Activated naive CD4-positive, alpha-beta T cell treated with Interleukin-2 at 50 U/mL for 16 hours (primary cell): ENCODE measurements at regions not wholly inside any gene's neighbourhood (a gene's known extent, or its start where the extent isn't known, plus 50 kb on each side); places are given as distances from the start of the nearest gene placed in this dataset.

ENCODE experiments used
- DNase-seq: peaks from one replicate; pipeline ENCODE4 v3.0.0-alpha.2; 2020

DNA sequence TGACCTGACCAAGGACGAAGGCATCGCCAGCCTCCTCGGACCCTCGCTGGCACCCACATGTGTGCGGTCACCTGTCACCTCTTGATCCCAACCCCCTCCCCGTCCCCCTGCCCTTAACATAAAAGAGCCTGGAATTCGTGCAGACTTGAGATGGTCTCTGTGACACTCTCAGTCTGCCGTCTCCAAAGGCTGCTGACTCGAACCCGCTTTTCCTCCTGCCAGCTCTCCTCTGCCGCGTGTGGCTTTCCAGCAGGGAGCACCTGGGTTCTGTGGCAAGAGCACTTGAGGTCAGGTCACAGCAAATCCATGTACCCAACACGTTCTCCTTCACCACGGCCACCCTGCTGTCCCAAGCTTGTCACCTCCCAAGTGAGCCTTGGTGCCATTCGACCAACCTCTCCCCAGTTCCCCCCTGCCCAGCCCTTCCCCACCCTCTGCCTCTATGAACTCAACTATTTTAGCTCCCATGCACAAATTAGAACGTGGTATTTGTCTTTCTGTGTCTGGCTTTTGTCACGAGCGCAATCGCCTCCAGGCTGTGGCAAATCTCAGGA lies 207.6 kb downstream of the BRD1 start:
- DNase-seq, result no peak

DNA sequence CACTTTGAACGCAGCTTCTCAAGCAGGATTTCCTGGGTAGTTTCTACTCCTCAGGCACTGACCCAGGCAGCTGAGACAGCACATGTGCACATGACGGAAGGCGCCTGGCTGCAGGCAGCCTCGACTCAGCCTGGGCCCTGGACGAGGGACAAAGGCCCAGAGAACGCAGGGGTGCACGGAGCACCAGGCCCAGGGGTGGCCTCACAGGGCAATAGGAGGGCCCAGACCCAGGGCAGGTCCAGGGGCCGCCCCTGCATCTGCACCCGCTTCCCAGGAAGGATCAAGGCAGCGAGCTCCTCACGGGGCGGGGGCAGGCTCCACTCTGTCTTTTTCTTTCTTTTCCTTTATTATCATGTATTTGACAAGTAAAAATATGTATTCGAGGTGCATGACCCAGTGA lies 208.4 kb downstream of the BRD1 start:
- no peak for DNase-seq

DNA sequence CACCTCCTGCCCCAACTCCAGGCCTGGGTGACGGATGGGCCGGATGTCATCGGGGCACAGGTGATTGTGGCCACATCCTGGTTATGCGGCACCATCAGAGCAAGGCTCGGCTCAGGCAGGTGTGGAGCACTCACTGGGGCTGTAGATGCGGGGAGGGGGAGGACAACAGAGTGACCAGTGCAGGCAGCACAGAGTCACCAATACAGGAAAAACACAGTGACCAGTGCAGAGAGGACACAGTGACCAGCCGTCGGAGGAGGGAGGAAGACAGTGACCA lies 209.1 kb downstream of the BRD1 start:
- DNase-seq, result no peak

DNA sequence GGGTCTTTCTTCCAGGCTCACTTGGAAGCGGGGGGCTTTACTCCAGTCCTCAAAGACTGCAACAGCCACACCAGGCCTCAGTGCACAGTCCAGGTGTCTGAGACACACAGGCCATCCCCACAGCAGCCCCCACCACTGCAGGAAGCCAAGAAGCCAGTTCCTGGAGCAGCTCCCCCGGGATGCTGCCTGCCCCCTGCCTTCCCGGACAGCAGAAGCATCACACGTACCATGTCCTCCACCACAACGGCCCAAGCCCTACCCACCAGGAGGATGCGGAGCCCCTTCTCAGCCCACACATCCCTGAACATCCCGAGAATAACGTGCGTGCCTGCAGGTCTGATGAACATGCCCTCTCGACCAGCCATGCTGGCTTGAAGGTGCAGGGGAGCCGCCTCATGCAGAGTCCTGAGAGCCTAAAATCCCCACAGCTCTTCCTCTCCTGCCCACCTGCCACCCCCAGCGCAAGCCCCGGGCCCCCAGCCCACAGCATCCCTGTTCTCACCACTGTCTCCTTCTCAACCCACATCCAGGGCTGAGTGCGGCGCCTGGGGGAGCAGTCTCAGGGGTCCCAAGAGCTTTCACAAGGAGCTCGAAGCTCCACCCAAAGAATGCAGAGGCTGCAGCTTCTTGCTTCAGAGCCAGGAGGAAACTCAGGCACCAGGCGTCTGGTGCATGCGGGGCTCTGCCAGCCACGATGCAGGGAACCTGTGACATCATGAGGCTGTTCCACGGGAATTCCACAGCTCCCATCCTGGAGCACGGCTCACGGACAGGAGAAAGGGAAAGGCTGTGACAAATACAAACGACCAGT lies 209.6 kb downstream of the BRD1 start:
- no peak for DNase-seq

DNA sequence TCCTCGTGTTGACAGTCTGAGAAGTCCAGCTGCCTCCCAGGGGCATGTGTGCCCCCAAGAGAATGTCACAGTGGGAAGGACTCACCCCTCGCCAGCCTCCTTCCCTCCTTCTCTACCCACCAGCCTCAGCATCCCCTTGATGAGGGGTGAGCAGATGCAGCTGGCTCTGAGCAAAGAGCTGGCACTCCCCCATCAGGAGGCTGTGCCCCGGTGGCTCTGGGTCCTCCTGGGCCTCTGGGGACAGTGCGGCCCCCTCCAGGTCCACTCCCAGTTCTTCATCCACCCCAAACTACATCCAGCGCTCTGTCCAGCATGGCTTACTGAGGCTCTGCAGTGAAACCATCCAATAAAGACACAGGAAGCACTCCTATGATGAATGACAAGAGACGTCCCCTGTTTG lies 210.4 kb downstream of the BRD1 start:
- DNase-seq, result no peak

DNA sequence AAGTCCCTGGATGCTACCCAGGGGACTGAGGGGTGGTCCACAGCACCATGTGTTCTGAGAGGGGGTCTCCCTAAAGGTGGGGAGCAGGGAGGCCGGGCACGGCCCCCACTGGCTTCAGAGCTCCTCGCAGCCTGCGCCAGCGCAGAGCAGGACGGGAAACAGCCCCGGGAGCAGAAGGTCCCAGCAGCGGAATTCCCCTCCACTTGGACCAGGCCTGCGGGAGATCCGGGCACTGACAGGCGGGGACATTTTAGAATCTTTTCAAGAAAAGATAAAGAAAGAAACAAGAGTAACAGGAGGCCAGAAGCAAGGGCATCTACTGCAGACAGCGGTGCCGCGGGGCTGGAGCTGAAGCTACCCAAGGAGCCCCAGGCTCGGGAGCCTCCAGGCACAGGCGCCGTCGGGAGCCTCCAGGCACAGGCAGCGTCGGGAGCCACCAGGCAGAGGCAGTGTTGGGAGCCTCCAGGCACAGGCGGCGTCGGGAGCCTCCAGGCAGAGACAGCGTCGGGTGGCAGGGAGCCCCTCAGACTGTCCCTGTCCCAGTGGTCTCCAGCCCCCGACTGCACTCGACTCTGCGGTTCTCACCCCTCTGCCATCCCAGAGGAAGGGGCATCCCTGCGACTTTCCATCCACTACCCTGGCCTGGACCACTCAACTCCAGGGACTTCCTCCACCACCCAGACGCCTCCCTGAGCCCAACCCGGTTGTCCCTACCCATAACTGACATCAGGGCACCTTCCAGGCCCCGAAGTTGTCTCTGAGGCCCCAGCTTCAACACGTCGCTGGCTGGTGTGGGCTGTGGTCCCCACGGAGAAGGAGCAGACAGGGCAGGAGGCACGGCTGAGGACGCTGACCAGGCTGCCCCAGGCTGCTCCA lies 211.1 kb downstream of the BRD1 start:
- no peak for DNase-seq

DNA sequence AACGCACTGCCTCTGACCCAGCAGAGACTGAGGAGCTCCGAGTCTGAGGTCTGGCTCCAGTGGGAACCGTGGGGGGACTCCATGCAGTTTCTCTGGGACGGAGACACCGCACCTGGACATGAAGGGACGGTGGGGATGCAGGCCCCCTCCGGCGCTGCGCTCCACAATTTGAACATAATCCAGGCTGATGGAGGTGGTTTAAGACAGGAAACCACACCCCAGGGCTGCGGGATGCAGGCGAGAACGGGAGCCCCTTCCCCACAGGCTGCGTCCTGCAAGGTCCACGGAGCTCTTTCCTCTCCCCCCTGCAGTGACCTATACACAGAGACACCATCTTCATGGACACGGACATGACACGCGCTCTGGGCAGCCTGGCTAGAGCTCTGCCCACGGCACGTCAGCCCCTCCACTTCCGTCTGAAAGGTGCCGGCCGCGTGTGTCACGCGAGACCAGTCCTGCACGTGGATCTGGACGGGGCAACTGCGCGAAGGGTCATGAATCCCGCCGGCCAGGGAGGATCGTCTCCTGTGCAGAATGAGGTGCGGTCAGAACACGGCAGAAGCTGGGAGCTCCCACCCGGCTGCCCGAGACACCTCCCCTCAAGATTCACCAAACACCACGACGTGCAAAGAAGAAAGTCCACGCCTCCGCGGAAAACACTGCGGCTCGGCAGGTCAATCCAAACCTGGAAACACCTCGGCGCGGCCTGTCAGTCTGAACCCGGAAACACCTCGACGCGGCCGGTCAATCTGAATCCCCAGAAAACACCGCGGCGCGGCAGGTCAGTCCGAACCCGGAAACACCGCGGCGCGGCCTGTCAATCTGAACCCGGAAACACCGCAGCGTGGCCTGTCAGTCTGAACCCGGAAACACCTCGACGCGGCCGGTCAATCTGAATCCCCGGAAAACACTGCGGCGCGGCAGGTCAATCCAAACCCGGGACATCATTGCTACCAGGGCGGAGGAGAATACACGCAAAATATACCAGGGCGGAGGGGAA lies 212.4 kb downstream of the BRD1 start:
- DNase-seq, result no peak

DNA sequence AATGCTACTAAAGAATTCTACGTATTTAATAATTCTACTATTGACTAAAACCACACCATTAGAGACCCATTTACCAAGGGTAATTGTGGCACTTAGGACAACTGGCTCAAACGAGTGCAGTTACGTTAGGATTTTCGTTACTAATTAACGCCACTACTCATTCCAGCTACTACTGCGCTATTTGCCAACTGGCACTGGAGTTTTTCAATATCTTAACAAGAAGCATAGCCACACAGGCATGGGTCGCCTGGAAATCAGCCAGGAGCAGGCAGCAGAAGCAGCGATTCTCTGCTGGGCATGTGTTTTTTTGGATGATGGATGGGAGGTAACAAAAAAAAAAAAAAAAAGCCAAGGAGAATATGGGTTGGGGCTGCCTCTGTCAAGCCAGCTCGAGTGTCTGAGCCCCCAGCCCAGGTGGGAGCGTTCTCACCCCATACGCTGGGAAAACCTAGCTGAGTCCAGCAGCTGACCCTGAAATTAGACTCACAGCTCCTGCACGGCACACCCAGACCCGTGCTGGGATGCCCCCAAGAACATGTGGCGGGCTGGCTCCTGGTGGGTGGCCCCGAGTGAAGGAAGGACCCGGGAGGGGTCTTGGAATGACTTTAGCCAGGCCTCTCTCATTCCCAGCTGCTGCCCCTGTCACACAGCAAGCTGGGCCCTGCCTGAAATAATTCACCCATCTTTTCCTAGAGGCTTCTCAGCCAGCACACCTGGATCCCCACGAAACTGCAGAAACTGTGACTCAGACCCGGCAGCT lies 214.0 kb downstream of the BRD1 start:
- no peak for DNase-seq

DNA sequence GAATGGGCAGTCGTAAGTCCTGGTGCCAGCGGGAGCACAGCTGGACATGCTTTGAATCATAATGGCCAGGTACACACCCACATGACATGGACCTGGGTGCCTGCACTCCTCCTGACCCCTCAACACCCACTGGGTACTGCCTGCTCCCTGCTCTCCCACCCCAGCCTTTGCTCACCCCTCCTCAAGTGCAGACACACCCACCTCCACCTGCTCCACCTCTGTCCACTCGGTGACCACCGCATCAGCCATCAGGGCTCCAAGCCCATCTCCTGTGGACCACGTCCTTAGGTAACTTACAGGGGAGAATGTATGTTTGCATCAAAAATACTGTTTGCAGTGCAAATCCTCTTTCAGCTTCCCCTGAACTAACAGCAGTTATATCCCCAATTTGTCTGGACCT lies 214.6 kb downstream of the BRD1 start:
- no peak for DNase-seq

DNA sequence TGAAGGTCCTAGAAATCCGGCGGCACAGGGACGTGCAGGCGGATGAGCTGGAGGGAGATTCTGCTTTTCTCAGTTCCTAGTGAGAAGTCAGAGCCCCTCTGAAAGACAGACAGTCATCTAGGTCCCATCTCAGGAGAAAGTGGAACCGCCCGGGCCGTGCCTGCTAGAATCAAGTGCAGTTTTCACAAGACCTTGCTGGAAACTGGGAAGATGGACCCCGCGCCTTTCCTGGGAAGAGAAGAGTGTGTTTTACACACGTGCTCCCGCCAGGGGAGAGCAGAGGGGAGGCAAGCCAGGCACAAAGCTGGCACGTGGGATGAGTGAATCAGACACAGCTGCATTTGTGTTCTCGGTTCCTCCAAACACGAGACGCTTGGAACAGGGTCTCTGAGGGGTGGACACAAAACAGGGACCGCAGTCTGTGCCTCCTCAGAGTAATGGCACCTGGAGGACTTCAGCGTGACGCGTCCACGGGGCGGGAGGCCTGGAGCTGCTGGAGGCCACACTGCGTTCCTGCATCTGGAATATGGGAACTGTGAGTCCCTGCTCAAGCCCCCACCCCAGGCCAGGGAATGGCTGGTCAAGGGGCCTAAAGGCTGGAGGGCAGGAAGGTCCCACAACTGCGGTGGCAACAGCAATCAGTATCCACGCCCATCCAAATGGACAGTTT lies 218.3 kb downstream of the BRD1 start:
- no peak for DNase-seq

DNA sequence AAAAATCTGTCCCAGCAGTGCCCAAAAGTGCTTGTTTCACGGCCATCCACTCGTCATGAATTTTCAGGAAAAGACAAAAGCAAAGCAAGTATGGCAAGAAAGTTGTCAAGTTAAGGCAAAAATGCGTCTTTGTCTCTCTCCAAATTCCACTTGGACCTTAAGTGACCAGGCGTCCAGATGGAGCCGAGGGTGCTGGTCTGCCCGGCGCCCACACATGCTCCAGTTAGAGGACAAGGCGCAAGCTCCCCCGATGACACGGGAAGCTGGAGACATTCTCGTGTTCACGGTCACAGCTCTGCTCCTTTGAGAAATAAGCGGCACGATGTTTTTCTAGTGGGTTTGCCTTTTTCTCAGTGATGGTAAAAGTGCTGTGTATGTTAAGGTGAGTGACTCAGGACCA lies 219.0 kb downstream of the BRD1 start:
- DNase-seq, result no peak

DNA sequence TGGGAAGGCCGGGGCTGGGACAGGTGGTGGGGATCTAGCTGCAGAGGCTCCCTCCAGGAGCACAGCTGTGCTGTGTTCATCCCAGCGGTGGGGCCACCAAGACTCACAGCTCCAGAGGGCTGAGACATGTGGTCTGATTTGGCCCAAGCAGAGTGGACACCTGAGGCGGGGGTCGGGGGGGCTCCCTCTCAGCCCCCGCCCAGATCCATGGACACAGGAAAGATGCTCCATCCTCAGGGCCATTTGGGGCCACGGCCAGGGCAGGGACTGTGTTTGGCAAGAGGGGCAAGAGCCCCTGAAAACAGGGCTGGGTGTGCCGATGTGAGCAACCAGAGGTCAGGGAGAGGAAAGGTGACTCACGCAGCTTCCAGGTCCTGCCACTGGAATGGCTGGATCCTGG lies 219.4 kb downstream of the BRD1 start:
- DNase-seq, result no peak

DNA sequence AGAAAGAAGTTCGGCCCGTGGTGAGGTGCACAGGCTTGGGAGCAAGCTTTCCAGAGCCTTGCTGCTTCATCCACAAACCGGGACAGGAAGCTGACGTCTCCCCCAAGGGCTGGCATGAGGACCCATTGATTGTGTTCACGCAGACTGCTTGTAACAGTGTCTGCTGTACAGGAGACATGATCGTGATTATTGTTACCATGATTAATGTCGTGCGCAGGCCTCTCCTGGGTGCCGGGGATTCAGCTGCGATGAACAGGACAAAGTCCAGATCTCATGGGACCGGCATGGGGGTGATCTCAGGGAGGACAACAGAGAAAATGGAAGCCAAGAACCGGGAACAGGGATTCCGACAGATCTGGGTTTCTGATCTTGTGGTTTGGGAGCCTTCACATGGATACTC lies 219.9 kb downstream of the BRD1 start:
- no peak for DNase-seq

DNA sequence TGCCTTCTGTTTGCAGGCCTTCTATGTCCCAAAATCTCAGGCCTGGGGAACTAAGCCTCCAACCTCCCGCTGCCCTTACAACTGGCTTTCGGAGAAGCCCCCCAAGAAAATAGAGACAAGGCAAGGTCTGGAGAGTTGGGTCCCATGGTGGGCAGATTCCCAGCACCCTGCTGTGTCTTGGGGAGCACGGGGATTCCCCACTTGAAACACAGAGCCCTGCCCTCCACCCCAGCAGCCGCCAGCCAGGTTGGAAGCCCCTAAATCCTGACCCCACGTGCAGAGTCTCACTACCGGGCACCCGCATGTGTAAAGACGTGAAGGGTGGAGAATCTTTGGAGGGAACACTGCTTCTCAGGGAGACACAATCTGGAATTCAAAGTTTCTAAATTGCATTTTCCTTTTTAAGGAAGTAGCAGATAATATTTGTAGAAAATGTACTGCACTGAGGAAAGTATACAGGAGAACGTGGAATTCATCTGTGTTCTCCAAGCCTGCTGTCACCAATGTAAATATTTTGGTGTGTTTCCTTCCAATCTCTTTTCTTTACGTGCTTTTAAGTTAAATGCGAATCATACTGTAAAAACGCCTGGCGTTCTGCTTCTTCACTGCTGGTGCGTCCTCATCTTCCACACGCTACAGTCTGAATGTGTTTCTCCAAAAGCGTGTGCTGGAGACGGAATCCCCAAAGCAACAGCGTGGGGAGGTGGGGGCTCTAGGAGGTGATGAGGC lies 220.9 kb downstream of the BRD1 start:
- DNase-seq, result no peak

DNA sequence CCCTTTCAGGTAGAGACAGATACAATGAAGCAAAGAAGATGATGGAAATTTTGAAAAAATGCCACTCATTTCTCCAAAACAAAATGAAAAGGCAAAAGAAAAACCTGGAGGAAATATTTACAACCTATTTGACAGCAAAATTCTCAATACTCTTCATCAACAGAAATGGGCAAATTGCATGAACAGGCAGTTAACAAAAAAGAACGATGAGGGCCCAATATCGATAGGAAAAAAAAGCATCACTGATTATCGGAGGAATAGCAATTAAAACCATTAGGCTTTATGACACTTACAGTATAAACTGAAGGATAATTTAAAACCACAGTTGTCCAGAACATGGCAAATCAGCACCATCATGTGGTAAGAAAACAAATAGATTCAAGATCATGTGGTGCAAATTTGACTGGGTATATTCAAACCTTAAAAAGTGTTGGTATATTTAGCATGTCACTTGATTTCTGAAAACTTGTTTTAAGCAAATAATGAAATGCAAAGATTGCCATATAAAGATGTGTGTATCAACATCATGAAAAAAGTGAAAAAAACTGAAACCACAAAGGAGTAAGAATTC lies 222.9 kb downstream of the BRD1 start:
- no peak for DNase-seq

DNA sequence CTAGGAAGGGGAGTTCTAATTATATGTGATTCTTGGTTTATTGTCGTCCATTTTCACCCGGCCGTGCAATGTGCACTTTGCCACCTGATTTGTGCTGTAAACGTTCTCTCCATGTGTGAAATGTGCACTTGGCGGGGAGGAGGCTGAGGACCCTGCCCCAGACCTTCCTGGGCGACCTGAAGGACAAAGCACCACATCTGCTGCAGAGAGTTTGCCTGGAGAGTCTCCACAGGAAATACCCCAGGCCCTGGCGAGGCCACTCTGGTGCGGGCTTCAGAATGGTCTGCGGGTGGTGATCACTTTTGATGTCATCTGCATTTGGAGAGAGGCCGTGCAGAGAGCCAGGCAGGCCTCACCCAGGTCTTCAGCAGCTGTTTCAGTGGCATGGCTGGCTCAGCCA lies 224.7 kb downstream of the BRD1 start:
- no peak for DNase-seq

DNA sequence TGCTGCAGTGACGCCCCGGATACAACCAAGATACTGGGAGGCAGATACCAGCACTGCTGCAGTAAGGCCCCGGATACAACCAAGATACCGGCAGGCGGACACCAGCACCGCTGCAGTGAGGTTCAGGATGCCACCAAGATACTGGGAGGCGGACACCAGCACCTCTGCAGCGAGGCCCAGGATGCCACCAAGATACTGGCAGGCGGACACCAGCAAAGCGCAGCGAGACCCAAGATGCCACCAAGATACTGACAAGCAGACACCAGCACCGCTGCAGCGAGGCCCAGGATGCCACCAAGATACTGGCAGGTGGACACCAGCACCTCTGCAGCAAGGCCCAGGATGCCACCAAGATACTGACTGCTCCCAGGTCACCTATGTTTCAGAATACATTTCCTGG lies 225.2 kb downstream of the BRD1 start:
- no peak for DNase-seq

DNA sequence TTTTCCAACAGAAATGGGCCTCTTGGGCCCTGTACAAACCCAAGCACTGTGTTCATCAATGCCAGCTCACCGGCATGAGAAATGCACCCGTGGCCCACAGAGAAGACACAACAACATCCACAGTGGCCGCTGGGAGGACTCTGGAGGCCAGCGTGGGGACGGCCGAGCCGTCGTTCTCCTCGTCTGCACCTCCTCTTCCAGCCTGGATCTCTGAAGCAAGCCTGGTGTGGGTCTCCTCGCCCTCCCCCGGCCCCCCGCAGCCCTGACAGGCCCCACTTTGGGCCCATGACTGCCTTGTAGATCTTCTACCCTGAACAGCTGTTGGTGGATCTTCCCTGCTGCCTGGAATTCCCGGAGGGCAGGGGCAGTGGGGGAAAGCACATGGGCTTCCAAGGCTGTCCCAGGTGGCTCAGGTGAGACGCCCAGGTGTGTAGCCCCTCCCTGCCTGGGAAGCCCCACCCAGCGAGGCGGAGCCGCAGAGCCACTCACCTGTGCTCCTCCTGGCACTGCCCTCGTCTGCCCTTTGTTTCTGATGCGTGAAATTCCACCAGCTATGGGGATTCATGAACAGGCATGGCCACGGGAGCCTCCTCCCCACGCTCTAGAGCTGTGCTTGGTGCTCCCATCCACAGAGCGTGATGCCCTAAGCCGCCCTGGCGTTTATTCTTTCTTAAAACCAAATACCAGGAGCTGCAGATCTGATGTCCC lies 225.9 kb downstream of the BRD1 start:
- no peak for DNase-seq

DNA sequence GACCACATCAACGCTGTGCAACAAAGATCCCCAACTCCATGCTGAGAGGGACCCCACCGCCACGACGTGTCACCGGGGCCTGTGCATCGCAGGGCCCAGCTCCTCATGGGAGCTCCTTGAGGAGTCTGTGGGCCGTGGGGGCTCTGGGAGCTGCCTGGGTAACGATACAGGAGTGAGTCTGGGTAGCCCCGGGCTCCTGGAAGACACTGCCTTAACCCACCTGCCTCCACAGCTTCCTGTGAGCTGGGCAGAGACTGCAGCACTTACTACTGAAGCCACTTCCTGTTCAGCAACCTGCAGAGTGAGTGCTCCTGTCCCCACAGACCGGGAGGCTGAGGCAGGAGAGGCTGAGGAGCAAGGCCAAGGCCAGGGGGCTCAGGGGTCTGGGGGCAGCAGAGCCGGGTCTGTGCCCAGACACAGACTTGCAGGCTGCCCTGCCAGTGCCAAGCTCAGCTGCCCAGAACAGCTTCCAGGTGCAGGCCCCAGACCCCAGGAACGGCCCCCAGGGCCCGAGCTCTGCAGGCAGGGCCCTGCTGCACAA lies 226.7 kb downstream of the BRD1 start:
- DNase-seq, result no peak

DNA sequence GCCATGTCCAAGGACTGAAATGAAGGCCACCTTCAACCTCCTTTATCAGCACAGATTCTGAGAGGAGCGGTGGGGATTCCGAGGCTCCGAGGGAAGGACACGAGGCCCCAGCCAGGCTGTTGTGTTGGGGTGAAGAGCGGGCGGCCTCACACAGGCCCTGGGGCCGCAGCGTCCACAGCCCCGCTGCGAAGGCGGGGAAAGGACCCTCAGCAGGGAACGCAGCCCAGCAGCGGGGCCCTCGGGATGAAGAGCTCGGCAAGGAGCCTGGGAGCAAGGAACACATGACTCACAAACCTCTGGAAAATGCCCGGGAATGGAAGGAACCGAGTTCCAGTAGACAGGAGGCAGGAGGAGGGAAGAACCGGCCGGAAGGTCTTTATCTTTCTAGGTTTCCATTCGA lies 227.2 kb downstream of the BRD1 start:
- DNase-seq, result no peak
